CD4-positive, alpha-beta T cell (primary cell): ENCODE measurements at regions not wholly inside any gene's neighbourhood (a gene's known extent, or its start where the extent isn't known, plus 50 kb on each side); places are given as distances from the start of the nearest gene placed in this dataset.

ENCODE experiments used
- ATAC-seq: fragments of 200-7000 bp; cut with Tn5 transposase; one replicate; pipeline ENCODE4 v1.10.0; 2022; ENCODE audit warnings: mild to moderate bottlenecking; ENCODE audit not compliant: poor library complexity
- CTCF ChIA-PET: fragments of 350-600 bp; sonication (Branson Sonifier 250); formaldehyde crosslinking; loops from one replicate; lab custom pipeline; 2021; ENCODE audit warnings: antibody characterized with exemption, inconsistent platforms; lab: Charles Lee
- POLR2A ChIA-PET: fragments of 350-600 bp; sonication (Branson Sonifier 250); formaldehyde crosslinking; loops from one replicate; lab custom pipeline; 2021; ENCODE audit warnings: antibody characterized with exemption, inconsistent platforms; lab: Charles Lee
- DNase-seq, 14 experiments: peaks; one replicate each; pipeline ENCODE4 v3.0.0-alpha.2; 2013 to 2020; ENCODE audit warnings: mixed read lengths in 2 of 14
- H3K27ac ChIP-seq, 2 donors: one replicate each; pipeline versions ENCODE4 v1.5.1 to v1.7.0; 2013; ENCODE audit warnings: low read length in 2 of 2, low read depth in 1 of 2, mild to moderate bottlenecking in 1 of 2
- H3K27me3 ChIP-seq, 2 experiments: 1 replicate in 1 of 2; 2 replicates in 1 of 2; pipeline versions ENCODE4 v1.6.1 to v1.7.0; 2013; ENCODE audit warnings: low read length in 2 of 2, control low read depth in 1 of 2, mild to moderate bottlenecking in 1 of 2, moderate library complexity in 1 of 2; ENCODE audit not compliant: insufficient read depth in 2 of 2, control insufficient read depth in 1 of 2
- H3K36me3 ChIP-seq: one replicate; pipeline ENCODE4 v1.6.1; 2013; ENCODE audit warnings: low read length, control low read depth; ENCODE audit not compliant: insufficient read depth
- H3K4me1 ChIP-seq: one replicate; pipeline ENCODE4 v1.6.1; 2013; ENCODE audit warnings: low read length, control low read depth; ENCODE audit not compliant: insufficient read depth
- H3K4me3 ChIP-seq: one replicate; pipeline ENCODE4 v1.5.1; 2013; ENCODE audit warnings: mild to moderate bottlenecking, low read length, moderate library complexity
- H3K9me3 ChIP-seq, 2 experiments: 1 replicate in 1 of 2; 2 replicates in 1 of 2; pipeline versions ENCODE4 v1.6.1 to v1.7.0; 2013; ENCODE audit warnings: low read length in 2 of 2, mild to moderate bottlenecking in 2 of 2, control low read depth in 1 of 2, moderate library complexity in 1 of 2; ENCODE audit not compliant: control insufficient read depth in 1 of 2, insufficient read depth in 1 of 2
- H3K27ac Mint-ChIP-seq: one replicate; pipeline ENCODE4 v1.8.0; 2020; ENCODE audit warnings: mixed read lengths
- H3K27me3 Mint-ChIP-seq: one replicate; pipeline ENCODE4 v1.8.0; 2021; ENCODE audit warnings: mixed read lengths
- H3K36me3 Mint-ChIP-seq: one replicate; pipeline ENCODE4 v1.8.0; 2021; ENCODE audit warnings: low read depth, mixed read lengths
- H3K4me1 Mint-ChIP-seq: one replicate; pipeline ENCODE4 v1.8.0; 2021; ENCODE audit warnings: low read depth, mixed read lengths
- H3K4me3 Mint-ChIP-seq: one replicate; pipeline ENCODE4 v1.8.0; 2020; ENCODE audit warnings: mild to moderate bottlenecking, mixed read lengths
- H3K9me3 Mint-ChIP-seq: one replicate; pipeline ENCODE4 v1.8.0; 2020; ENCODE audit warnings: mixed read lengths
- intact Hi-C, 2 experiments: fragments of 100-400 bp; cut with DNase I in 1 of 2; cut with micrococcal nuclease in 1 of 2; formaldehyde crosslinking; loops; one replicate each; pipeline versions ENCODE4 v1.15.1 to v1.9.0; 2023 to 2025; cut with DNase I, micrococcal nuclease
- TF ChIP-seq, protein P1 (sequence below): fragments of 200-600 bp; IDR thresholded peaks from one replicate; pipeline ENCODE4 v1.8.0; 2022; ENCODE audit warnings: antibody characterized with exemption, mild to moderate bottlenecking

GRCh38 chr2:181165199-181165868 is 184.9 kb downstream of the UBE2E3 start:
- ChIA-PET CTCF (interaction anchor here (0.8 to 1.5 kb wide), 2 partner anchors 61 to 292 kb away, joined by 3 to 4 read pairs; partner anchors contain the start of gene ITGA4), POLR2A (interaction anchor here (0.6 to 1.8 kb wide), 5 partner anchors 21 to 152 kb away, joined by 3 to 7 read pairs (median 3); no protein-coding TSS in a partner anchor)
- Mint-ChIP-seq H3K27ac (peak overlapping the region; percentile 83), H3K9me3 (peaks cover 9% of the 10 kb centered on the region), H3K36me3 (peaks cover 38% of the 10 kb centered on the region), H3K4me3 (peak overlapping the region; percentile 60), H3K27me3 (no peaks in the 10 kb centered on the region), H3K4me1 (peaks cover 56% of the 10 kb centered on the region)
- Histone ChIP-seq H3K27me3 (no peaks in the 10 kb centered on the region), H3K4me3 (peak overlapping the region; percentile 24), H3K9me3 (peaks cover 6 to 12% of the 10 kb centered on the region in 2 experiments), H3K27ac (peak overlapping the region; percentile 51 to 56), H3K36me3 (no peaks in the 10 kb centered on the region), H3K4me1 (peaks cover 19% of the 10 kb centered on the region)
- DNase-seq (peak in 5 of 14 experiments; percentile 15 to 83 (median 61)), ATAC-seq (peak; percentile 80)
- TF ChIP-seq, protein P1, sequence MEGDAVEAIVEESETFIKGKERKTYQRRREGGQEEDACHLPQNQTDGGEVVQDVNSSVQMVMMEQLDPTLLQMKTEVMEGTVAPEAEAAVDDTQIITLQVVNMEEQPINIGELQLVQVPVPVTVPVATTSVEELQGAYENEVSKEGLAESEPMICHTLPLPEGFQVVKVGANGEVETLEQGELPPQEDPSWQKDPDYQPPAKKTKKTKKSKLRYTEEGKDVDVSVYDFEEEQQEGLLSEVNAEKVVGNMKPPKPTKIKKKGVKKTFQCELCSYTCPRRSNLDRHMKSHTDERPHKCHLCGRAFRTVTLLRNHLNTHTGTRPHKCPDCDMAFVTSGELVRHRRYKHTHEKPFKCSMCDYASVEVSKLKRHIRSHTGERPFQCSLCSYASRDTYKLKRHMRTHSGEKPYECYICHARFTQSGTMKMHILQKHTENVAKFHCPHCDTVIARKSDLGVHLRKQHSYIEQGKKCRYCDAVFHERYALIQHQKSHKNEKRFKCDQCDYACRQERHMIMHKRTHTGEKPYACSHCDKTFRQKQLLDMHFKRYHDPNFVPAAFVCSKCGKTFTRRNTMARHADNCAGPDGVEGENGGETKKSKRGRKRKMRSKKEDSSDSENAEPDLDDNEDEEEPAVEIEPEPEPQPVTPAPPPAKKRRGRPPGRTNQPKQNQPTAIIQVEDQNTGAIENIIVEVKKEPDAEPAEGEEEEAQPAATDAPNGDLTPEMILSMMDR, result no peak
- intact Hi-C loops, result loop anchor here in 1 of 2 experiments (10.0 kb wide), 1 partner anchor 61 kb away; no protein-coding TSS in a partner anchor

GRCh38 chr2:181169503-181169902 is 189.1 kb downstream of the UBE2E3 start:
- Histone ChIP-seq H3K36me3 (no peaks in the 10 kb centered on the region), H3K27me3 (no peaks in the 10 kb centered on the region), H3K4me1 (peaks cover 20% of the 10 kb centered on the region), H3K27ac (no peak overlapping the region), H3K9me3 (peaks cover 6 to 14% of the 10 kb centered on the region in 2 experiments), H3K4me3 (no peak overlapping the region)
- Mint-ChIP-seq H3K27ac (peak overlapping the region; percentile 69), H3K36me3 (peaks cover 30% of the 10 kb centered on the region), H3K9me3 (peaks cover 9% of the 10 kb centered on the region), H3K27me3 (no peaks in the 10 kb centered on the region), H3K4me1 (peaks cover 56% of the 10 kb centered on the region), H3K4me3 (peak overlapping the region; percentile 1)
- TF ChIP-seq, protein P1, result no peak
- intact Hi-C loops, result loop anchor here in 1 of 2 experiments (10.0 kb wide), 1 partner anchor 65 kb away; no protein-coding TSS in a partner anchor
- POLR2A ChIA-PET, result interaction anchor here (0.8 to 1.5 kb wide), 4 partner anchors 9 to 287 kb away, joined by 3 to 4 read pairs (median 3); no protein-coding TSS in a partner anchor
- ATAC-seq (no peak), DNase-seq (no peak)
- CTCF ChIA-PET, result interaction anchor here (1.5 to 1.6 kb wide), 2 partner anchors 9 to 29 kb away, joined by 3 to 7 read pairs; no protein-coding TSS in a partner anchor

GRCh38 chr2:181170256-181170655 is 189.9 kb downstream of the UBE2E3 start:
- Histone ChIP-seq H3K27ac (no peak overlapping the region), H3K27me3 (no peaks in the 10 kb centered on the region), H3K9me3 (peaks cover 6 to 14% of the 10 kb centered on the region in 2 experiments), H3K4me1 (peaks cover 20% of the 10 kb centered on the region), H3K4me3 (no peak overlapping the region), H3K36me3 (no peaks in the 10 kb centered on the region)
- POLR2A ChIA-PET, result interaction anchor here (0.8 to 1.5 kb wide), 4 partner anchors 8 to 287 kb away, joined by 3 to 4 read pairs (median 3); no protein-coding TSS in a partner anchor
- no peak overlapping the region for H3K4me3 Mint-ChIP-seq
- peaks cover 9% of the 10 kb centered on the region for H3K9me3 Mint-ChIP-seq
- ATAC-seq, result no peak
- peaks cover 56% of the 10 kb centered on the region for H3K4me1 Mint-ChIP-seq
- TF ChIP-seq, protein P1, result no peak
- H3K27ac Mint-ChIP-seq, result peak overlapping the region; percentile 69
- CTCF ChIA-PET, result interaction anchor here (1.5 to 1.6 kb wide), 2 partner anchors 8 to 30 kb away, joined by 3 to 7 read pairs; no protein-coding TSS in a partner anchor
- peaks cover 29% of the 10 kb centered on the region for H3K36me3 Mint-ChIP-seq
- DNase-seq, result peak in 1 of 14 experiments; percentile 56
- intact Hi-C loops, result loop anchor here in 1 of 2 experiments (10.0 kb wide), 1 partner anchor 45 kb away; no protein-coding TSS in a partner anchor
- H3K27me3 Mint-ChIP-seq, result no peaks in the 10 kb centered on the region
